WTC11 (cell line): ENCODE measurements at regions not wholly inside any gene's neighbourhood (a gene's known extent, or its start where the extent isn't known, plus 50 kb on each side); places are given as distances from the start of the nearest gene placed in this dataset.

ENCODE experiments used
- ETV6 ChIP-seq: sonication (generic); formaldehyde crosslinking; IDR thresholded peaks from 2 replicates; pipeline ENCODE4 v1.8.1; 2022; ENCODE audit warnings: mild to moderate bottlenecking, missing genetic modification reagents
- JUN ChIP-seq: sonication (generic); formaldehyde crosslinking; IDR thresholded peaks from 2 replicates; pipeline ENCODE4 v1.8.0; 2023; ENCODE audit warnings: mild to moderate bottlenecking, missing genetic modification reagents
- NR1H2 ChIP-seq: sonication (generic); formaldehyde crosslinking; IDR thresholded peaks from 2 replicates; pipeline ENCODE4 v1.9.0; 2021; ENCODE audit warnings: mild to moderate bottlenecking, moderate library complexity, missing genetic modification reagents
- SMAD3 ChIP-seq: sonication (generic); formaldehyde crosslinking; IDR thresholded peaks from 2 replicates; pipeline ENCODE4 v1.8.0; 2022; ENCODE audit warnings: missing genetic modification reagents, mild to moderate bottlenecking, borderline replicate concordance
- ZNF263 ChIP-seq: sonication (generic); formaldehyde crosslinking; IDR thresholded peaks from 2 replicates; pipeline ENCODE4 v1.8.1; 2022; ENCODE audit warnings: low read depth, mild to moderate bottlenecking, moderate library complexity, missing genetic modification reagents
- TF ChIP-seq, protein P1 (sequence below): fragments of 200-600 bp; IDR thresholded peaks from 2 replicates; pipeline ENCODE4 v1.8.0; 2022; ENCODE audit warnings: antibody characterized with exemption
- TF ChIP-seq, protein P2 (sequence below): sonication (generic); formaldehyde crosslinking; IDR thresholded peaks from 2 replicates; pipeline ENCODE4 v1.8.1; 2023; ENCODE audit warnings: mild to moderate bottlenecking, missing genetic modification reagents, moderate library complexity
- TF ChIP-seq, protein P3 (sequence below): sonication (generic); formaldehyde crosslinking; conservative IDR thresholded peaks from 2 replicates; pipeline ENCODE4 v1.8.1; 2023; ENCODE audit warnings: mild to moderate bottlenecking, low read depth, missing genetic modification reagents, moderate library complexity

DNA sequence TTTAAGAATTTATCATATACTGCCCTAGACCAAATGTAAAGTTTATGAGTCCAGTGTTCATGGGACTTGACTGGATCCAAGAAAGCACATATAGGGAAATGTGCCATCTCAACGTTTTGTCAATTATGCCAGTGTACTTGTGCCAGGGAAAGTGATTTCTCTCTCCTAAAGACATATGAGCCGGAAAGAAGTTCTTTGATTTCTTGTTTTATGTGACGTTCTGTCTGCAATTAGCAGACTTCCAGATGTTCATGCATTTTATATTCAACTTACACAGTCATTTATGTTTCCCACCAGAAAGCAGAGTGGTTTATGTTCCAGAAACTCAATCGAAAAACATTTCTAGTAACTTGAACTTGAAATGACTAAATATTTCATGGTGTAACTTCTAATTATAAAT is 203.8 kb downstream of the FAM170A start:
- TF ChIP-seq, protein P1, sequence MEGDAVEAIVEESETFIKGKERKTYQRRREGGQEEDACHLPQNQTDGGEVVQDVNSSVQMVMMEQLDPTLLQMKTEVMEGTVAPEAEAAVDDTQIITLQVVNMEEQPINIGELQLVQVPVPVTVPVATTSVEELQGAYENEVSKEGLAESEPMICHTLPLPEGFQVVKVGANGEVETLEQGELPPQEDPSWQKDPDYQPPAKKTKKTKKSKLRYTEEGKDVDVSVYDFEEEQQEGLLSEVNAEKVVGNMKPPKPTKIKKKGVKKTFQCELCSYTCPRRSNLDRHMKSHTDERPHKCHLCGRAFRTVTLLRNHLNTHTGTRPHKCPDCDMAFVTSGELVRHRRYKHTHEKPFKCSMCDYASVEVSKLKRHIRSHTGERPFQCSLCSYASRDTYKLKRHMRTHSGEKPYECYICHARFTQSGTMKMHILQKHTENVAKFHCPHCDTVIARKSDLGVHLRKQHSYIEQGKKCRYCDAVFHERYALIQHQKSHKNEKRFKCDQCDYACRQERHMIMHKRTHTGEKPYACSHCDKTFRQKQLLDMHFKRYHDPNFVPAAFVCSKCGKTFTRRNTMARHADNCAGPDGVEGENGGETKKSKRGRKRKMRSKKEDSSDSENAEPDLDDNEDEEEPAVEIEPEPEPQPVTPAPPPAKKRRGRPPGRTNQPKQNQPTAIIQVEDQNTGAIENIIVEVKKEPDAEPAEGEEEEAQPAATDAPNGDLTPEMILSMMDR: no peak
- TF ChIP-seq JUN (CRISPR knock-in tag) (no peak), ETV6 (no peak), ZNF263 (no peak), SMAD3 (CRISPR knock-in tag) (no peak), NR1H2 (no peak)
- TF ChIP-seq, protein P2, sequence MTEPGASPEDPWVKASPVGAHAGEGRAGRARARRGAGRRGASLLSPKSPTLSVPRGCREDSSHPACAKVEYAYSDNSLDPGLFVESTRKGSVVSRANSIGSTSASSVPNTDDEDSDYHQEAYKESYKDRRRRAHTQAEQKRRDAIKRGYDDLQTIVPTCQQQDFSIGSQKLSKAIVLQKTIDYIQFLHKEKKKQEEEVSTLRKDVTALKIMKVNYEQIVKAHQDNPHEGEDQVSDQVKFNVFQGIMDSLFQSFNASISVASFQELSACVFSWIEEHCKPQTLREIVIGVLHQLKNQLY (CRISPR knock-in tag): no peak
- TF ChIP-seq, protein P3, sequence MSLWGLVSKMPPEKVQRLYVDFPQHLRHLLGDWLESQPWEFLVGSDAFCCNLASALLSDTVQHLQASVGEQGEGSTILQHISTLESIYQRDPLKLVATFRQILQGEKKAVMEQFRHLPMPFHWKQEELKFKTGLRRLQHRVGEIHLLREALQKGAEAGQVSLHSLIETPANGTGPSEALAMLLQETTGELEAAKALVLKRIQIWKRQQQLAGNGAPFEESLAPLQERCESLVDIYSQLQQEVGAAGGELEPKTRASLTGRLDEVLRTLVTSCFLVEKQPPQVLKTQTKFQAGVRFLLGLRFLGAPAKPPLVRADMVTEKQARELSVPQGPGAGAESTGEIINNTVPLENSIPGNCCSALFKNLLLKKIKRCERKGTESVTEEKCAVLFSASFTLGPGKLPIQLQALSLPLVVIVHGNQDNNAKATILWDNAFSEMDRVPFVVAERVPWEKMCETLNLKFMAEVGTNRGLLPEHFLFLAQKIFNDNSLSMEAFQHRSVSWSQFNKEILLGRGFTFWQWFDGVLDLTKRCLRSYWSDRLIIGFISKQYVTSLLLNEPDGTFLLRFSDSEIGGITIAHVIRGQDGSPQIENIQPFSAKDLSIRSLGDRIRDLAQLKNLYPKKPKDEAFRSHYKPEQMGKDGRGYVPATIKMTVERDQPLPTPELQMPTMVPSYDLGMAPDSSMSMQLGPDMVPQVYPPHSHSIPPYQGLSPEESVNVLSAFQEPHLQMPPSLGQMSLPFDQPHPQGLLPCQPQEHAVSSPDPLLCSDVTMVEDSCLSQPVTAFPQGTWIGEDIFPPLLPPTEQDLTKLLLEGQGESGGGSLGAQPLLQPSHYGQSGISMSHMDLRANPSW (CRISPR knock-in tag): no peak
